GM23338 (cell line): ENCODE measurements at regions not wholly inside any gene's neighbourhood (a gene's known extent, or its start where the extent isn't known, plus 50 kb on each side); places are given as distances from the start of the nearest gene placed in this dataset.

Source experiments
- ATAC-seq: fragments of 200-7000 bp; cut with Tn5 transposase; 3 replicates; pipeline ENCODE4 v1.9.1; 2020
- DNase-seq: peaks from one replicate; pipeline ENCODE4 v3.0.0-alpha.2; 2015; ENCODE audit warnings: low spot score
- H2AFZ ChIP-seq: fragments of 200-600 bp; sonication (generic); 2 replicates; pipeline ENCODE4 v1.8.0; 2016; ENCODE audit warnings: antibody characterized with exemption, mild to moderate bottlenecking, moderate library complexity
- H3F3A ChIP-seq: fragments of 200-600 bp; sonication (generic); replicated peaks from 2 replicates; pipeline ENCODE4 v1.8.0; 2017; ENCODE audit warnings: antibody characterized with exemption, mixed run types, low read depth
- H3K27ac ChIP-seq: fragments of 200-600 bp; sonication (generic); 2 replicates; pipeline ENCODE4 v1.6.1; 2016; ENCODE audit warnings: low read depth
- H3K27me3 ChIP-seq: fragments of 200-600 bp; sonication (generic); 2 replicates; pipeline ENCODE4 v1.8.0; 2016; ENCODE audit warnings: mild to moderate bottlenecking, mixed run types, moderate library complexity; ENCODE audit not compliant: insufficient read depth
- H3K36me3 ChIP-seq: fragments of 200-600 bp; sonication (generic); 2 replicates; pipeline ENCODE4 v1.8.0; 2016; ENCODE audit warnings: mild to moderate bottlenecking; ENCODE audit not compliant: insufficient read depth
- H3K4me1 ChIP-seq: fragments of 200-600 bp; sonication (generic); 2 replicates; pipeline ENCODE4 v1.8.0; 2016; ENCODE audit warnings: mild to moderate bottlenecking, moderate library complexity; ENCODE audit not compliant: insufficient read depth
- H3K4me2 ChIP-seq: fragments of 200-600 bp; sonication (generic); 2 replicates; pipeline ENCODE4 v1.7.1; 2017; ENCODE audit warnings: mixed run types
- H3K4me3 ChIP-seq: fragments of 200-600 bp; sonication (generic); 2 replicates; pipeline ENCODE4 v1.6.1; 2016; ENCODE audit warnings: mixed run types
- H3K79me2 ChIP-seq: fragments of 200-600 bp; sonication (generic); replicated peaks from 2 replicates; pipeline ENCODE4 v1.8.0; 2017; ENCODE audit warnings: mild to moderate bottlenecking; ENCODE audit not compliant: insufficient read depth
- H3K9me2 ChIP-seq: fragments of 200-600 bp; sonication (generic); 2 replicates; pipeline ENCODE4 v1.8.0; 2017; ENCODE audit not compliant: insufficient read depth
- H4K20me1 ChIP-seq: fragments of 200-600 bp; sonication (generic); replicated peaks from 2 replicates; pipeline ENCODE4 v1.8.0; 2017; ENCODE audit warnings: mild to moderate bottlenecking; ENCODE audit not compliant: insufficient read depth
- H3K27ac Mint-ChIP-seq: 2 replicates; pipeline ENCODE4 v1.8.0; 2020; ENCODE audit warnings: inconsistent platforms, mild to moderate bottlenecking, moderate library complexity, mixed read lengths
- H3K27me3 Mint-ChIP-seq: 3 replicates; pipeline ENCODE4 v1.8.0; 2022; ENCODE audit warnings: low read depth, mild to moderate bottlenecking, moderate library complexity, mixed read lengths, inconsistent platforms; ENCODE audit not compliant: insufficient read depth, poor library complexity
- H3K36me3 Mint-ChIP-seq: 3 replicates; pipeline ENCODE4 v1.8.0; 2021; ENCODE audit warnings: low read depth, mild to moderate bottlenecking, inconsistent platforms, moderate library complexity, mixed read lengths
- H3K4me1 Mint-ChIP-seq: 3 replicates; pipeline ENCODE4 v1.8.0; 2020; ENCODE audit warnings: mild to moderate bottlenecking, inconsistent platforms, mixed read lengths
- H3K4me3 Mint-ChIP-seq: 3 replicates; pipeline ENCODE4 v1.8.0; 2021; ENCODE audit warnings: moderate library complexity, mild to moderate bottlenecking, inconsistent platforms, mixed read lengths
- H3K9me3 Mint-ChIP-seq: 3 replicates; pipeline ENCODE4 v1.8.0; 2020; ENCODE audit warnings: moderate library complexity, mild to moderate bottlenecking, inconsistent platforms, mixed read lengths
- CREB1 ChIP-seq: fragments of 250-450 bp; sonication (Bioruptor Pico); IDR thresholded peaks from 2 replicates; pipeline ENCODE4 v1.5.0; 2020; ENCODE audit warnings: low read depth, mild to moderate bottlenecking, moderate library complexity
- ETS1 ChIP-seq: IDR thresholded peaks from 2 replicates; pipeline ENCODE4 v1.6.1; 2016; ENCODE audit warnings: antibody characterized with exemption
- EZH2 ChIP-seq: fragments of 200-600 bp; sonication (generic); IDR thresholded peaks from one replicate; pipeline ENCODE4 v1.8.0; 2017; ENCODE audit warnings: antibody characterized with exemption, mild to moderate bottlenecking, low read depth; ENCODE audit not compliant: unreplicated experiment
- EZH2phosphoT487 ChIP-seq: fragments of 200-600 bp; sonication (generic); IDR thresholded peaks from one replicate; pipeline ENCODE4 v1.8.1; 2018; ENCODE audit warnings: antibody characterized with exemption; ENCODE audit not compliant: unreplicated experiment
- JUNB ChIP-seq: IDR thresholded peaks from one replicate; pipeline ENCODE4 v1.6.1; 2016; ENCODE audit warnings: antibody characterized with exemption; ENCODE audit not compliant: unreplicated experiment
- NANOG ChIP-seq: IDR thresholded peaks from 2 replicates; pipeline ENCODE4 v1.6.1; 2016; ENCODE audit warnings: antibody characterized with exemption, borderline replicate concordance
- POLR2AphosphoS5 ChIP-seq: IDR thresholded peaks from 2 replicates; pipeline ENCODE4 v1.6.1; 2016; ENCODE audit warnings: antibody characterized with exemption, low read depth
- REST ChIP-seq: IDR thresholded peaks from one replicate; pipeline ENCODE4 v1.6.1; 2018; ENCODE audit warnings: antibody characterized with exemption; ENCODE audit not compliant: unreplicated experiment
- STAT1 ChIP-seq: IDR thresholded peaks from one replicate; pipeline ENCODE4 v1.6.1; 2016; ENCODE audit warnings: antibody characterized with exemption; ENCODE audit not compliant: unreplicated experiment
- ZNF114 ChIP-seq: fragments of 250-450 bp; sonication (Bioruptor Pico); IDR thresholded peaks from 2 replicates; pipeline ENCODE4 v1.5.0; 2020; ENCODE audit warnings: mild to moderate bottlenecking, moderate library complexity
- ZNF331 ChIP-seq: fragments of 250-450 bp; sonication (Bioruptor Pico); IDR thresholded peaks from 2 replicates; pipeline ENCODE4 v1.5.0; 2020; ENCODE audit warnings: low read depth, mild to moderate bottlenecking, moderate library complexity
- ZNF462 ChIP-seq: fragments of 250-450 bp; sonication (Bioruptor Pico); IDR thresholded peaks from 2 replicates; pipeline ENCODE4 v1.5.0; 2020; ENCODE audit warnings: mild to moderate bottlenecking, moderate library complexity
- TF ChIP-seq, protein P1 (sequence below), 2 experiments: fragments of 200-600 bp in 1 of 2; sonication (generic) in 1 of 2; conservative IDR thresholded peaks; 2 replicates each; pipeline versions ENCODE4 v1.5.1 to v1.6.1; 2016 to 2017; ENCODE audit warnings: antibody characterized with exemption in 2 of 2, low read depth in 2 of 2, mild to moderate bottlenecking in 2 of 2, moderate library complexity in 1 of 2

DNA sequence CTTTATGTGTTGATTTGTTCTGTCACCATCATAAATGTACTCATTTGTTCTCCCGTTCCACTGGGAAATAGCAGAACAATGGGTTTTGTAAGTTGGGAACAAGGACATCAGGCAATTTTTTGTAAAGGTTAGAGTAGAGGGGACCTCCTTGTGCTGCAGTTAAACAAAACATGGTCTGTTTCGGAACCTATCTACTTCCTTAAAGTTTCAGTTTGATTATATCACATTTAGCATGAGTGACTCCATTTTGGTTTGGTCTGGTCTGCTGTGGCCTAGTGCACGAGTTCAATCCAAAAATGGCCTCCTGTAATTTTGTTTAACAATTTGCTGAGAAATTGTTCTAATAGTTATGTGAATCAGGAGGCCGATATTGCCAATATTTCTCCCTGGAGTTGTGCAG, 372.7 kb downstream of the NUAK1 start:
- no peaks in the 10 kb centered on the region for H3K27me3 ChIP-seq
- H3K9me3 Mint-ChIP-seq = no peaks in the 10 kb centered on the region
- no peak overlapping the region for H3K27ac ChIP-seq
- no peak overlapping the region for H2AFZ ChIP-seq
- no peak overlapping the region for H3K4me2 ChIP-seq
- H3K4me3 ChIP-seq = no peak overlapping the region
- no peaks in the 10 kb centered on the region for H3K36me3 Mint-ChIP-seq
- no peak for ATAC-seq
- H3K9me2 ChIP-seq = 0 out of 2 replicates have a peak, but pooled peaks cover 5% of the 10 kb centered on the region
- H3K4me3 Mint-ChIP-seq = no peak overlapping the region
- peaks cover 2% of the 10 kb centered on the region for H3K27me3 Mint-ChIP-seq
- DNase-seq = no peak
- H3K27ac Mint-ChIP-seq = no peak overlapping the region
- no peaks in the 10 kb centered on the region for H3K79me2 ChIP-seq
- TF ChIP-seq, protein P1, sequence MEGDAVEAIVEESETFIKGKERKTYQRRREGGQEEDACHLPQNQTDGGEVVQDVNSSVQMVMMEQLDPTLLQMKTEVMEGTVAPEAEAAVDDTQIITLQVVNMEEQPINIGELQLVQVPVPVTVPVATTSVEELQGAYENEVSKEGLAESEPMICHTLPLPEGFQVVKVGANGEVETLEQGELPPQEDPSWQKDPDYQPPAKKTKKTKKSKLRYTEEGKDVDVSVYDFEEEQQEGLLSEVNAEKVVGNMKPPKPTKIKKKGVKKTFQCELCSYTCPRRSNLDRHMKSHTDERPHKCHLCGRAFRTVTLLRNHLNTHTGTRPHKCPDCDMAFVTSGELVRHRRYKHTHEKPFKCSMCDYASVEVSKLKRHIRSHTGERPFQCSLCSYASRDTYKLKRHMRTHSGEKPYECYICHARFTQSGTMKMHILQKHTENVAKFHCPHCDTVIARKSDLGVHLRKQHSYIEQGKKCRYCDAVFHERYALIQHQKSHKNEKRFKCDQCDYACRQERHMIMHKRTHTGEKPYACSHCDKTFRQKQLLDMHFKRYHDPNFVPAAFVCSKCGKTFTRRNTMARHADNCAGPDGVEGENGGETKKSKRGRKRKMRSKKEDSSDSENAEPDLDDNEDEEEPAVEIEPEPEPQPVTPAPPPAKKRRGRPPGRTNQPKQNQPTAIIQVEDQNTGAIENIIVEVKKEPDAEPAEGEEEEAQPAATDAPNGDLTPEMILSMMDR (conservative IDR thresholded peaks at IDR 0.05; ENCODE audit: low read depth in 2 of 2) = no peak
- TF ChIP-seq CREB1 = no peak
- TF ChIP-seq EZH2phosphoT487 = no peak
- no peak for TF ChIP-seq ZNF114
- TF ChIP-seq EZH2 = no peak
- TF ChIP-seq POLR2AphosphoS5 = no peak
- no peak for TF ChIP-seq ZNF331 (CRISPR knock-in tag)
- TF ChIP-seq REST = no peak
- TF ChIP-seq JUNB = no peak
- TF ChIP-seq ETS1 = no peak
- TF ChIP-seq STAT1 = no peak
- no peak for TF ChIP-seq ZNF462 (CRISPR knock-in tag)
- no peak for TF ChIP-seq NANOG
- H3K4me1 Mint-ChIP-seq = no peaks in the 10 kb centered on the region
- H3F3A ChIP-seq = no peaks in the 10 kb centered on the region
- 0 out of 2 replicates have a peak, but pooled peaks cover 3% of the 10 kb centered on the region for H3K4me1 ChIP-seq
- H3K36me3 ChIP-seq = no peaks in the 10 kb centered on the region
- no peaks in the 10 kb centered on the region for H4K20me1 ChIP-seq
